SK-N-MC (cell line): ENCODE measurements at regions not wholly inside any gene's neighbourhood (a gene's known extent, or its start where the extent isn't known, plus 50 kb on each side); places are given as distances from the start of the nearest gene placed in this dataset.
"Not testable (repeated sequence)": the region's sequence is repeated elsewhere in the genome, so short reads cannot be mapped to it uniquely, and the experiment has no call there.

Experiments used
- EZH2 ChIP-seq: fragments of 200-600 bp; sonication (generic); IDR thresholded peaks from one replicate; pipeline ENCODE4 v1.6.1; 2017; ENCODE audit warnings: antibody characterized with exemption
- FOXP2 ChIP-seq: optimal IDR thresholded peaks from 2 replicates; pipeline ENCODE3; 2011; ENCODE audit warnings: mild to moderate bottlenecking, moderate library complexity; ENCODE audit not compliant: insufficient read depth; ENCODE audit errors: extremely low read length, control extremely low read depth
- POLR2AphosphoS5 ChIP-seq: IDR thresholded peaks from 2 replicates; pipeline ENCODE4 v1.6.1; 2012; ENCODE audit warnings: mild to moderate bottlenecking, low read depth, low read length, borderline replicate concordance

GRCh38 chr11:103616586-103616985 is 419.9 kb upstream of the DDI1 start:
- TF ChIP-seq EZH2, POLR2AphosphoS5, FOXP2: not testable (repeated sequence)
